GM23338 (cell line): ENCODE measurements at regions not wholly inside any gene's neighbourhood (a gene's known extent, or its start where the extent isn't known, plus 50 kb on each side); places are given as distances from the start of the nearest gene placed in this dataset.

Experiments used
- CTCF ChIP-seq, 2 experiments: fragments of 200-600 bp in 1 of 2; sonication (generic) in 1 of 2; conservative IDR thresholded peaks; 2 replicates each; pipeline versions ENCODE4 v1.5.1 to v1.6.1; 2016 to 2017; ENCODE audit warnings: antibody characterized with exemption in 2 of 2, low read depth in 2 of 2, mild to moderate bottlenecking in 2 of 2, moderate library complexity in 1 of 2
- EZH2 ChIP-seq: fragments of 200-600 bp; sonication (generic); IDR thresholded peaks from one replicate; pipeline ENCODE4 v1.8.0; 2017; ENCODE audit warnings: antibody characterized with exemption, mild to moderate bottlenecking, low read depth; ENCODE audit not compliant: unreplicated experiment
- EZH2phosphoT487 ChIP-seq: fragments of 200-600 bp; sonication (generic); IDR thresholded peaks from one replicate; pipeline ENCODE4 v1.8.1; 2018; ENCODE audit warnings: antibody characterized with exemption; ENCODE audit not compliant: unreplicated experiment
- POLR2AphosphoS5 ChIP-seq: IDR thresholded peaks from 2 replicates; pipeline ENCODE4 v1.6.1; 2016; ENCODE audit warnings: antibody characterized with exemption, low read depth
- ZNF114 ChIP-seq: fragments of 250-450 bp; sonication (Bioruptor Pico); IDR thresholded peaks from 2 replicates; pipeline ENCODE4 v1.5.0; 2020; ENCODE audit warnings: mild to moderate bottlenecking, moderate library complexity

- no peak for TF ChIP-seq EZH2
- no peak for TF ChIP-seq CTCF (conservative IDR thresholded peaks at IDR 0.05; ENCODE audit: low read depth in 2 of 2)
- TF ChIP-seq POLR2AphosphoS5, result no peak
- no peak for TF ChIP-seq EZH2phosphoT487
- TF ChIP-seq ZNF114 (CRISPR knock-in tag), result no peak
These were observed 356.2 kb downstream of the CBLN2 start for GRCh38 chr18:72187956-72188355.
